HEK293 (cell line): ENCODE measurements at regions not wholly inside any gene's neighbourhood (a gene's known extent, or its start where the extent isn't known, plus 50 kb on each side); places are given as distances from the start of the nearest gene placed in this dataset.

Experiments used
- YY1 ChIP-seq: fragments of 450-650 bp; formaldehyde crosslinking; IDR thresholded peaks from 2 replicates; pipeline ENCODE4 v1.5.1; 2018; ENCODE audit warnings: missing biosample characterization, missing genetic modification characterization
- ZFP37 ChIP-seq: fragments of 450-650 bp; formaldehyde crosslinking; IDR thresholded peaks from 2 replicates; pipeline ENCODE4 v1.5.1; 2016; ENCODE audit warnings: missing biosample characterization, missing genetic modification characterization
- ZNF174 ChIP-seq: fragments of 450-650 bp; formaldehyde crosslinking; IDR thresholded peaks from 2 replicates; pipeline ENCODE4 v1.5.0; 2017; ENCODE audit warnings: missing biosample characterization, mild to moderate bottlenecking, missing genetic modification characterization
- ZNF2 ChIP-seq: fragments of 450-650 bp; formaldehyde crosslinking; IDR thresholded peaks from 2 replicates; pipeline ENCODE4 v1.5.1; 2016; ENCODE audit warnings: missing biosample characterization, missing genetic modification characterization
- ZNF211 ChIP-seq: fragments of 450-650 bp; formaldehyde crosslinking; IDR thresholded peaks from 2 replicates; pipeline ENCODE4 v1.5.1; 2016; ENCODE audit warnings: low read depth, missing biosample characterization, missing genetic modification characterization
- ZNF311 ChIP-seq: fragments of 450-650 bp; formaldehyde crosslinking; IDR thresholded peaks from 2 replicates; pipeline ENCODE4 v1.5.1; 2017; ENCODE audit warnings: missing biosample characterization, missing genetic modification characterization, borderline replicate concordance
- ZNF48 ChIP-seq: fragments of 450-650 bp; formaldehyde crosslinking; IDR thresholded peaks from 2 replicates; pipeline ENCODE4 v1.5.1; 2016; ENCODE audit warnings: missing biosample characterization, missing genetic modification characterization
- ZNF529 ChIP-seq: fragments of 450-650 bp; formaldehyde crosslinking; IDR thresholded peaks from 2 replicates; pipeline ENCODE4 v1.5.1; 2017; ENCODE audit warnings: missing genetic modification characterization, missing biosample characterization; ENCODE audit not compliant: insufficient replicate concordance
- ZNF776 ChIP-seq: fragments of 450-650 bp; formaldehyde crosslinking; IDR thresholded peaks from 2 replicates; pipeline ENCODE4 v1.5.0; 2017; ENCODE audit warnings: missing biosample characterization, missing genetic modification characterization, borderline replicate concordance
- TF ChIP-seq, protein P1 (sequence below): fragments of 450-650 bp; formaldehyde crosslinking; IDR thresholded peaks from 2 replicates; pipeline ENCODE4 v1.5.1; 2016; ENCODE audit warnings: missing biosample characterization, missing genetic modification characterization
- TF ChIP-seq, protein P2 (sequence below): fragments of 450-650 bp; formaldehyde crosslinking; IDR thresholded peaks from 2 replicates; pipeline ENCODE4 v1.5.1; 2016; ENCODE audit warnings: missing biosample characterization, missing genetic modification characterization

DNA sequence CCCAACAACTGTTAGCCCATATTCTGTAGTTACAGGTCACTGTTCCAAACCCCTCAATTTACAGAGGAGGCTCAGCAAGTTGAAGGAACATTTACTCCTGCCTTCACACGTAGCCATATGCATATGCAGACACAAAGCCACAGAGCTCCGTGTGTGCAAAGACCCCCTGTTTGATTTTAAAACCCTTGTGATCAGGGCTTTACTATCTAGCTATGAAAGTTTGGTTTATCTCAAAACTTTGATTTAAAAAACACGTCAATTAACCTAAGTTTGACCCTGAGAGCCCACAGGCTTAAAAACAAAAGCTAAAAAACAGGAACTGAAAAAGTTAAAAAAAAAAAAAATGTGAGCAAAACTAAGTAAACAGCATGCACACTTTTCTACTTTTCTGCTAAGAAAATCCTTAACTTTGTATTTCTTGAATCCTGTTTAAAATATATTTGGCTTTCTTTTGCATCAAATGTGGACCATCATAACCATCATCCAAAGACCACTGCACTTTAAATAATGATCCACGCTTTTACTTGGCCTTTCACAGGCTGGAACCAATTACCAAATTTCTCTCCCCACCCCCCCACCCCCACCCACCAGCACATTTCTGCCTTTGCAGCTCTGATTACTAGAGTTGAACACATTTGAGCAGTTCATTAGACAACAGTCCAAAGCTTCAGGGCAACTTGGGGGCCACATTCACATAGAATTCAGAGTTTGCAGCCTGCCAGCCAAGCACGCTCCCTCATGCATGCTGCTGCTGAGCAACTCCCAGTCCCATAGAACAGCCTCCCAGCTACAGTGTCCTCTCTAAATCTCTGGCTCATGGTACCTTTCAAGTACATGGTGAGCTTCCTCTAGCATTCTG lies 128.8 kb upstream of the MAP3K1 start:
- TF ChIP-seq, protein P1, sequence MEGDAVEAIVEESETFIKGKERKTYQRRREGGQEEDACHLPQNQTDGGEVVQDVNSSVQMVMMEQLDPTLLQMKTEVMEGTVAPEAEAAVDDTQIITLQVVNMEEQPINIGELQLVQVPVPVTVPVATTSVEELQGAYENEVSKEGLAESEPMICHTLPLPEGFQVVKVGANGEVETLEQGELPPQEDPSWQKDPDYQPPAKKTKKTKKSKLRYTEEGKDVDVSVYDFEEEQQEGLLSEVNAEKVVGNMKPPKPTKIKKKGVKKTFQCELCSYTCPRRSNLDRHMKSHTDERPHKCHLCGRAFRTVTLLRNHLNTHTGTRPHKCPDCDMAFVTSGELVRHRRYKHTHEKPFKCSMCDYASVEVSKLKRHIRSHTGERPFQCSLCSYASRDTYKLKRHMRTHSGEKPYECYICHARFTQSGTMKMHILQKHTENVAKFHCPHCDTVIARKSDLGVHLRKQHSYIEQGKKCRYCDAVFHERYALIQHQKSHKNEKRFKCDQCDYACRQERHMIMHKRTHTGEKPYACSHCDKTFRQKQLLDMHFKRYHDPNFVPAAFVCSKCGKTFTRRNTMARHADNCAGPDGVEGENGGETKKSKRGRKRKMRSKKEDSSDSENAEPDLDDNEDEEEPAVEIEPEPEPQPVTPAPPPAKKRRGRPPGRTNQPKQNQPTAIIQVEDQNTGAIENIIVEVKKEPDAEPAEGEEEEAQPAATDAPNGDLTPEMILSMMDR (tag by site-specific recombination): no peak
- no peak for TF ChIP-seq ZNF48 (tag by site-specific recombination)
- no peak for TF ChIP-seq ZNF529 (tag by site-specific recombination)
- TF ChIP-seq, protein P2, sequence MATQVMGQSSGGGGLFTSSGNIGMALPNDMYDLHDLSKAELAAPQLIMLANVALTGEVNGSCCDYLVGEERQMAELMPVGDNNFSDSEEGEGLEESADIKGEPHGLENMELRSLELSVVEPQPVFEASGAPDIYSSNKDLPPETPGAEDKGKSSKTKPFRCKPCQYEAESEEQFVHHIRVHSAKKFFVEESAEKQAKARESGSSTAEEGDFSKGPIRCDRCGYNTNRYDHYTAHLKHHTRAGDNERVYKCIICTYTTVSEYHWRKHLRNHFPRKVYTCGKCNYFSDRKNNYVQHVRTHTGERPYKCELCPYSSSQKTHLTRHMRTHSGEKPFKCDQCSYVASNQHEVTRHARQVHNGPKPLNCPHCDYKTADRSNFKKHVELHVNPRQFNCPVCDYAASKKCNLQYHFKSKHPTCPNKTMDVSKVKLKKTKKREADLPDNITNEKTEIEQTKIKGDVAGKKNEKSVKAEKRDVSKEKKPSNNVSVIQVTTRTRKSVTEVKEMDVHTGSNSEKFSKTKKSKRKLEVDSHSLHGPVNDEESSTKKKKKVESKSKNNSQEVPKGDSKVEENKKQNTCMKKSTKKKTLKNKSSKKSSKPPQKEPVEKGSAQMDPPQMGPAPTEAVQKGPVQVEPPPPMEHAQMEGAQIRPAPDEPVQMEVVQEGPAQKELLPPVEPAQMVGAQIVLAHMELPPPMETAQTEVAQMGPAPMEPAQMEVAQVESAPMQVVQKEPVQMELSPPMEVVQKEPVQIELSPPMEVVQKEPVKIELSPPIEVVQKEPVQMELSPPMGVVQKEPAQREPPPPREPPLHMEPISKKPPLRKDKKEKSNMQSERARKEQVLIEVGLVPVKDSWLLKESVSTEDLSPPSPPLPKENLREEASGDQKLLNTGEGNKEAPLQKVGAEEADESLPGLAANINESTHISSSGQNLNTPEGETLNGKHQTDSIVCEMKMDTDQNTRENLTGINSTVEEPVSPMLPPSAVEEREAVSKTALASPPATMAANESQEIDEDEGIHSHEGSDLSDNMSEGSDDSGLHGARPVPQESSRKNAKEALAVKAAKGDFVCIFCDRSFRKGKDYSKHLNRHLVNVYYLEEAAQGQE (tag by site-specific recombination): no peak
- no peak for TF ChIP-seq ZNF2 (tag by site-specific recombination)
- no peak for TF ChIP-seq ZNF211 (tag by site-specific recombination)
- no peak for TF ChIP-seq YY1 (tag by site-specific recombination)
- no peak for TF ChIP-seq ZNF174 (tag by site-specific recombination)
- TF ChIP-seq ZFP37 (tag by site-specific recombination): no peak
- no peak for TF ChIP-seq ZNF311 (tag by site-specific recombination)
- no peak for TF ChIP-seq ZNF776
